Trophoblast cell (in vitro differentiated cells and primary cell): ENCODE measurements at regions not wholly inside any gene's neighbourhood (a gene's known extent, or its start where the extent isn't known, plus 50 kb on each side); places are given as distances from the start of the nearest gene placed in this dataset.

ENCODE experiments used
- DNase-seq, 2 donors: peaks; one replicate each; pipeline ENCODE4 v3.0.0-alpha.2; 2016
- H2AFZ ChIP-seq: 2 replicates; pipeline ENCODE4 v1.6.1; 2013; ENCODE audit warnings: low read length, moderate library complexity, mild to moderate bottlenecking; ENCODE audit not compliant: insufficient read depth, poor library complexity
- H2AK5ac ChIP-seq: 2 replicates; pipeline ENCODE4 v1.6.1; 2013; ENCODE audit warnings: mild to moderate bottlenecking, low read length
- H2BK120ac ChIP-seq: 2 replicates; pipeline ENCODE4 v1.6.1; 2013; ENCODE audit warnings: low read length, mild to moderate bottlenecking, moderate library complexity; ENCODE audit not compliant: insufficient read depth, poor library complexity
- H2BK12ac ChIP-seq: 2 replicates; pipeline ENCODE4 v1.6.1; 2013; ENCODE audit warnings: mild to moderate bottlenecking, low read length, moderate library complexity
- H2BK5ac ChIP-seq: 2 replicates; pipeline ENCODE4 v1.6.1; 2013; ENCODE audit warnings: low read length, low read depth, moderate library complexity, mild to moderate bottlenecking; ENCODE audit not compliant: poor library complexity
- H3K14ac ChIP-seq: 2 replicates; pipeline ENCODE4 v1.6.1; 2013; ENCODE audit warnings: mild to moderate bottlenecking, low read length
- H3K18ac ChIP-seq: 2 replicates; pipeline ENCODE4 v1.6.1; 2013; ENCODE audit warnings: mild to moderate bottlenecking, low read length
- H3K23ac ChIP-seq: 2 replicates; pipeline ENCODE4 v1.6.1; 2013; ENCODE audit warnings: low read length
- H3K27ac ChIP-seq: 2 replicates; pipeline ENCODE4 v1.5.1; 2013; ENCODE audit warnings: low read depth, mild to moderate bottlenecking, inconsistent platforms, low read length, moderate library complexity
- H3K27me3 ChIP-seq: 2 replicates; pipeline ENCODE4 v1.6.1; 2013; ENCODE audit warnings: inconsistent platforms, mild to moderate bottlenecking, low read length, moderate library complexity; ENCODE audit not compliant: insufficient read depth
- H3K36me3 ChIP-seq, 2 experiments: 1 replicate in 1 of 2; 2 replicates in 1 of 2; pipeline ENCODE4 v1.6.1; 2013; ENCODE audit warnings: low read length in 2 of 2, mild to moderate bottlenecking in 2 of 2, moderate library complexity in 1 of 2; ENCODE audit not compliant: insufficient read depth in 2 of 2, control insufficient read depth in 1 of 2
- H3K4ac ChIP-seq: 2 replicates; pipeline ENCODE4 v1.6.1; 2013; ENCODE audit warnings: low read depth, mild to moderate bottlenecking, low read length, moderate library complexity
- H3K4me1 ChIP-seq, 2 experiments: 1 replicate in 1 of 2; 2 replicates in 1 of 2; pipeline ENCODE4 v1.6.1; 2013; ENCODE audit warnings: low read length in 2 of 2, mild to moderate bottlenecking in 2 of 2, moderate library complexity in 1 of 2; ENCODE audit not compliant: insufficient read depth in 2 of 2, control insufficient read depth in 1 of 2
- H3K4me2 ChIP-seq: 2 replicates; pipeline ENCODE4 v1.6.1; 2013; ENCODE audit warnings: inconsistent platforms, mild to moderate bottlenecking, low read length, moderate library complexity
- H3K4me3 ChIP-seq: 2 replicates; pipeline ENCODE4 v1.5.1; 2013; ENCODE audit warnings: mild to moderate bottlenecking, low read depth, low read length, inconsistent platforms
- H3K79me1 ChIP-seq: one replicate; pipeline ENCODE4 v1.6.1; 2013; ENCODE audit warnings: low read length
- H3K79me2 ChIP-seq: 2 replicates; pipeline ENCODE4 v1.6.1; 2013; ENCODE audit warnings: low read length, mild to moderate bottlenecking; ENCODE audit not compliant: control insufficient read depth, insufficient read depth, poor library complexity
- H3K9ac ChIP-seq: 2 replicates; pipeline ENCODE4 v1.6.1; 2013; ENCODE audit warnings: mild to moderate bottlenecking, low read length
- H3K9me3 ChIP-seq: 2 replicates; pipeline ENCODE4 v1.6.1; 2013; ENCODE audit warnings: low read depth, mild to moderate bottlenecking, control low read depth, inconsistent platforms, low read length; ENCODE audit not compliant: insufficient read depth
- H4K12ac ChIP-seq: 2 replicates; pipeline ENCODE4 v1.6.1; 2013; ENCODE audit warnings: low read depth, mild to moderate bottlenecking, low read length, moderate library complexity
- H4K8ac ChIP-seq: 2 replicates; pipeline ENCODE4 v1.6.1; 2013; ENCODE audit warnings: low read depth, mild to moderate bottlenecking, low read length, moderate library complexity
- H4K91ac ChIP-seq: one replicate; pipeline ENCODE4 v1.6.1; 2013; ENCODE audit warnings: low read depth, mild to moderate bottlenecking, low read length, moderate library complexity
- WGBS: extraction: QIAGEN DNeasy Blood & Tissue Kit; methylation state at CpG from one replicate; pipeline ENCODE4 v1.1.7; 2013; ENCODE audit warnings: missing lambda C conversion rate; ENCODE audit not compliant: insufficient read length, insufficient coverage; ENCODE audit errors: extremely low coverage; 5-methylcytosine and 5-hydroxymethylcytosine counted together

- Histone ChIP-seq H3K79me1 (no peaks in the 10 kb centered on the region), H2BK12ac (no peak overlapping the region), H3K9ac (no peak overlapping the region), H2AK5ac (no peak overlapping the region), H3K9me3 (no peaks in the 10 kb centered on the region), H2BK120ac (no peak overlapping the region), H2AFZ (no peak overlapping the region), H3K23ac (no peak overlapping the region), H4K12ac (no peak overlapping the region), H3K14ac (no peak overlapping the region), H3K36me3 (no peaks in the 10 kb centered on the region), H2BK5ac (no peak overlapping the region), H3K79me2 (no peaks in the 10 kb centered on the region), H3K4ac (no peak overlapping the region), H3K4me3 (no peak overlapping the region), H3K4me1 (no peaks in the 10 kb centered on the region), H3K4me2 (no peak overlapping the region), H4K8ac (no peak overlapping the region), H3K27me3 (no peaks in the 10 kb centered on the region), H3K18ac (no peak overlapping the region), H4K91ac (no peak overlapping the region), H3K27ac (no peak overlapping the region)
- DNase-seq = no peak
- WGBS = no CpG with 5 or more reads among the region's 1 CpG
Measured at GRCh38 chr1:101139130-101139529, 97.7 kb upstream of the S1PR1 start.

- no peak overlapping the region for H3K18ac ChIP-seq
- H3K9ac ChIP-seq = no peak overlapping the region
- no peaks in the 10 kb centered on the region for H3K9me3 ChIP-seq
- no peaks in the 10 kb centered on the region for H3K79me1 ChIP-seq
- H4K12ac ChIP-seq = no peak overlapping the region
- no CpG with 5 or more reads among the region's 5 CpGs for WGBS
- no peak overlapping the region for H3K27ac ChIP-seq
- H2BK120ac ChIP-seq = no peak overlapping the region
- no peaks in the 10 kb centered on the region for H3K4me1 ChIP-seq
- H2BK5ac ChIP-seq = no peak overlapping the region
- H3K79me2 ChIP-seq = no peaks in the 10 kb centered on the region
- H3K14ac ChIP-seq = no peak overlapping the region
- H3K4me2 ChIP-seq = no peak overlapping the region
- H2AFZ ChIP-seq = no peak overlapping the region
- H2AK5ac ChIP-seq = no peak overlapping the region
- H4K91ac ChIP-seq = no peak overlapping the region
- no peak overlapping the region for H3K23ac ChIP-seq
- no peak overlapping the region for H3K4ac ChIP-seq
- H2BK12ac ChIP-seq = no peak overlapping the region
- no peak overlapping the region for H4K8ac ChIP-seq
- H3K36me3 ChIP-seq = no peaks in the 10 kb centered on the region
- peak in 1 of 2 donors; percentile 79 for DNase-seq
- no peak overlapping the region for H3K4me3 ChIP-seq
- no peaks in the 10 kb centered on the region for H3K27me3 ChIP-seq
Measured at GRCh38 chr1:101137144-101138126, 99.4 kb upstream of the S1PR1 start.

- no CpG with 5 or more reads among the region's 1 CpG for WGBS
- no peak overlapping the region for H3K27ac ChIP-seq
- no peaks in the 10 kb centered on the region for H3K9me3 ChIP-seq
Measured at GRCh38 chr1:101136739-101137138, 100.1 kb upstream of the S1PR1 start.

GRCh38 chr1:101136271-101136670 lies 100.5 kb upstream of the S1PR1 start:
- H3K9ac ChIP-seq = no peak overlapping the region
- no peak overlapping the region for H3K18ac ChIP-seq
- no peaks in the 10 kb centered on the region for H3K79me1 ChIP-seq
- WGBS = no CpG with 5 or more reads among the region's 3 CpGs
- no peaks in the 10 kb centered on the region for H3K4me1 ChIP-seq
- no peak overlapping the region for H4K12ac ChIP-seq
- no peak overlapping the region for H3K14ac ChIP-seq
- no peak overlapping the region for H2BK5ac ChIP-seq
- H3K4me3 ChIP-seq = no peak overlapping the region
- H3K36me3 ChIP-seq = no peaks in the 10 kb centered on the region
- no peak overlapping the region for H3K27ac ChIP-seq
- no peaks in the 10 kb centered on the region for H3K79me2 ChIP-seq
- no peak overlapping the region for H4K91ac ChIP-seq
- no peak overlapping the region for H3K4ac ChIP-seq
- H4K8ac ChIP-seq = no peak overlapping the region
- no peak overlapping the region for H2AK5ac ChIP-seq
- no peak overlapping the region for H2BK120ac ChIP-seq
- H3K9me3 ChIP-seq = no peaks in the 10 kb centered on the region
- H3K23ac ChIP-seq = no peak overlapping the region
- H2BK12ac ChIP-seq = no peak overlapping the region
- no peak overlapping the region for H2AFZ ChIP-seq
- H3K27me3 ChIP-seq = no peaks in the 10 kb centered on the region
- no peak overlapping the region for H3K4me2 ChIP-seq
- DNase-seq = peak in 1 of 2 donors; percentile 25

More at GRCh38 chr1:101136739-101137138, 100.1 kb upstream of the S1PR1 start:
- H3K18ac ChIP-seq = no peak overlapping the region
- no peaks in the 10 kb centered on the region for H3K27me3 ChIP-seq
- peak in 1 of 2 donors; percentile 7 for DNase-seq
- no peak overlapping the region for H3K4ac ChIP-seq
- H3K23ac ChIP-seq = no peak overlapping the region
- no peaks in the 10 kb centered on the region for H3K79me1 ChIP-seq
- no peak overlapping the region for H3K9ac ChIP-seq
- H2AK5ac ChIP-seq = no peak overlapping the region
- H3K4me2 ChIP-seq = no peak overlapping the region
- no peak overlapping the region for H3K14ac ChIP-seq
- H3K4me3 ChIP-seq = no peak overlapping the region
- no peak overlapping the region for H4K91ac ChIP-seq
- H2BK5ac ChIP-seq = no peak overlapping the region
- no peaks in the 10 kb centered on the region for H3K79me2 ChIP-seq
- H2BK120ac ChIP-seq = no peak overlapping the region
- H2AFZ ChIP-seq = no peak overlapping the region
- H4K8ac ChIP-seq = no peak overlapping the region
- H4K12ac ChIP-seq = no peak overlapping the region
- H3K36me3 ChIP-seq = no peaks in the 10 kb centered on the region
- H2BK12ac ChIP-seq = no peak overlapping the region
- no peaks in the 10 kb centered on the region for H3K4me1 ChIP-seq
